ENCODE measurements at regions not wholly inside any gene's neighbourhood (a gene's known extent, or its start where the extent isn't known, plus 50 kb on each side); places are given as distances from the start of the nearest gene placed in this dataset.

DNA sequence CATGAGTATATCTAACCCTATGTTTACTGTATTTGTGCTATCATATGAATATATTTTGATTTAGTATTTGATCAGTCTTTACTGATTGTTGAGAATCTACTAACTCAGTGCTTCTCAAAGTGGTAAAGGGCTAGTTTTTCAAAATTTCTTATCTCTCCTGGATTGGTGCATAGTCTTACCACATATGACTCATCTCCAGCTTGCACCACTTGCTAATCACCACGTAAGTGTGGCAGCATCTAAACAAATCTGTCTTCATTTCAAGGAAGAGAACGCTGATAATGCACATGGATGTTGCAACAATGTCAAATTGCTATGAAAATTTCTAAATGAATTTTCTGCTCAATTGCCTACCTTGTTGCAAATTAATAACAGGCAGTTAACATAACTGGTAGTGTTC lies 299.5 kb downstream of the PAX1 start:
- H3K27ac ChIP-seq: no peak overlapping the region
- H3K27me3 ChIP-seq: no peaks in the 10 kb centered on the region
- WGBS, 5 donors: 57 to 63% (median 62%) methylated on average over 2 of the region's 2 CpGs
- no peak for DNase-seq
- no peak overlapping the region for H3K4me3 ChIP-seq
- no peaks in the 10 kb centered on the region for H3K4me1 ChIP-seq
- intact Hi-C loops (cut with DNase I; ENCODE audit: low total_unique reads): loop anchor here (10.0 kb wide), 1 partner anchor 60 kb away; no protein-coding TSS in a partner anchor
- TF ChIP-seq POLR2A (IDR thresholded peaks at IDR 0.05) (no peak), EP300 (IDR thresholded peaks at IDR 0.05) (no peak), POLR2AphosphoS5 (IDR thresholded peaks at IDR 0.05) (no peak)
- TF ChIP-seq, protein P1, sequence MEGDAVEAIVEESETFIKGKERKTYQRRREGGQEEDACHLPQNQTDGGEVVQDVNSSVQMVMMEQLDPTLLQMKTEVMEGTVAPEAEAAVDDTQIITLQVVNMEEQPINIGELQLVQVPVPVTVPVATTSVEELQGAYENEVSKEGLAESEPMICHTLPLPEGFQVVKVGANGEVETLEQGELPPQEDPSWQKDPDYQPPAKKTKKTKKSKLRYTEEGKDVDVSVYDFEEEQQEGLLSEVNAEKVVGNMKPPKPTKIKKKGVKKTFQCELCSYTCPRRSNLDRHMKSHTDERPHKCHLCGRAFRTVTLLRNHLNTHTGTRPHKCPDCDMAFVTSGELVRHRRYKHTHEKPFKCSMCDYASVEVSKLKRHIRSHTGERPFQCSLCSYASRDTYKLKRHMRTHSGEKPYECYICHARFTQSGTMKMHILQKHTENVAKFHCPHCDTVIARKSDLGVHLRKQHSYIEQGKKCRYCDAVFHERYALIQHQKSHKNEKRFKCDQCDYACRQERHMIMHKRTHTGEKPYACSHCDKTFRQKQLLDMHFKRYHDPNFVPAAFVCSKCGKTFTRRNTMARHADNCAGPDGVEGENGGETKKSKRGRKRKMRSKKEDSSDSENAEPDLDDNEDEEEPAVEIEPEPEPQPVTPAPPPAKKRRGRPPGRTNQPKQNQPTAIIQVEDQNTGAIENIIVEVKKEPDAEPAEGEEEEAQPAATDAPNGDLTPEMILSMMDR (IDR thresholded peaks at IDR 0.05): no peak
- H3K9me3 ChIP-seq: peaks cover 0 to 10% (median 4%) of the 10 kb centered on the region in 4 donors
- no peaks in the 10 kb centered on the region for H3K36me3 ChIP-seq

DNA sequence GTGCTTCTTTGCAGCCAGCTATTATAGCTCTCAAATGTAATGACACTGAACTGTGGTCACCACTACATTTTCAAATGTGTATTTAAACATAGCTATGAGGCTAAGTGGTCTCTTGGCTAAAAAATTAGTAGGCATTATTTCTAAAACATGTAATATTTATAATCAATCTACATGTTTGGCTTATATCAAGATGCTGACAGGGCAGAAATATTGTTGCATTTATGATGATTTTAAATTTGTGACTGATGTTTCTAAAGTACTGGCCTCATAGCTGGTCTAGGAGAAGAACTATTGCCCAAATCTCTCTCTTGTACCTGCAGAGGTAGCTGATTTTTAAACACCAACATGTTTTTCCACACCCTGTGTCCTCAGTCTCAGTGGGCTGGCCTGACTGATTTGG lies 298.2 kb downstream of the PAX1 start:
- TF ChIP-seq EP300 (IDR thresholded peaks at IDR 0.05): no peak
- TF ChIP-seq POLR2A (IDR thresholded peaks at IDR 0.05): no peak
- no peak for TF ChIP-seq POLR2AphosphoS5 (IDR thresholded peaks at IDR 0.05)

DNA sequence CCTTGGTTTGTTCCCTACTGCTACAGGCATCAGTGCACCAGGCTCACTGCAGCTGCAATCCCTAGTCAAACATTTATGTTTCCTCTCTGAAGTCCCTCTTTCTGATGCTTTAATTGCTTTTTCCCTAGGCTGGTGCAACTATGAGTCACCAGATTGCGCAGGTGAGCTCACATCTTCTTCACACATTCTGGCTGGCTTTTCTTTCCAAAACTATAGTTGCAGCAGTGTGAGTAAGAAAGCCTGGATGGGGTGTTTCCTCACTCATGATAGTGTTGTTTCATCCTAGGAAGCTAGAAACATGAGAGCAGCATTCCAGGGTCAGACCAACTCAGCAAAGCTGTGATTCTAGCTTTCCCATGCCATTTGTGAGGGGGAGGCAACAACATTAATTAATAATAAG lies 296.4 kb downstream of the PAX1 start:
- no peak overlapping the region for H3K27ac ChIP-seq
- no peaks in the 10 kb centered on the region for H3K27me3 ChIP-seq
- no peak for DNase-seq
- intact Hi-C loops (cut with DNase I; ENCODE audit: low total_unique reads): loop anchor here (10.0 kb wide), 1 partner anchor 57 kb away; no protein-coding TSS in a partner anchor
- H3K4me3 ChIP-seq: no peak overlapping the region
- H3K4me1 ChIP-seq: no peaks in the 10 kb centered on the region
- 40 to 69% (median 59%) methylated on average over 1 of the region's 1 CpG for WGBS, 5 donors
- no peak for TF ChIP-seq POLR2AphosphoS5 (IDR thresholded peaks at IDR 0.05)
- no peak for TF ChIP-seq POLR2A (IDR thresholded peaks at IDR 0.05)
- TF ChIP-seq EP300 (IDR thresholded peaks at IDR 0.05): no peak
- TF ChIP-seq, protein P1 (IDR thresholded peaks at IDR 0.05): no peak
- H3K9me3 ChIP-seq: no peaks in the 10 kb centered on the region
- no peaks in the 10 kb centered on the region for H3K36me3 ChIP-seq

More for the DNA sequence above, 298.2 kb downstream of the PAX1 start:
- no peaks in the 10 kb centered on the region for H3K9me3 ChIP-seq
- H3K27ac ChIP-seq: no peak overlapping the region
- no peak for DNase-seq
- H3K36me3 ChIP-seq: no peaks in the 10 kb centered on the region
- H3K27me3 ChIP-seq: no peaks in the 10 kb centered on the region
- H3K4me1 ChIP-seq: no peaks in the 10 kb centered on the region
- intact Hi-C loops (cut with DNase I; ENCODE audit: low total_unique reads): loop anchor here (10.0 kb wide), 1 partner anchor 59 kb away; no protein-coding TSS in a partner anchor
- H3K4me3 ChIP-seq: no peak overlapping the region

- no peak overlapping the region for H3K4me3 ChIP-seq
- DNase-seq: no peak
- H3K4me1 ChIP-seq: no peaks in the 10 kb centered on the region
- no peak overlapping the region for H3K27ac ChIP-seq
- no peaks in the 10 kb centered on the region for H3K36me3 ChIP-seq
- no peaks in the 10 kb centered on the region for H3K9me3 ChIP-seq
- no peaks in the 10 kb centered on the region for H3K27me3 ChIP-seq
- 72 to 91% (median 80%) methylated on average over 2 of the region's 2 CpGs for WGBS, 5 donors
- intact Hi-C loops (cut with DNase I; ENCODE audit: low total_unique reads): no loop called here
- TF ChIP-seq, protein P1 (IDR thresholded peaks at IDR 0.05): no peak
- no peak for TF ChIP-seq EP300 (IDR thresholded peaks at IDR 0.05)
- TF ChIP-seq POLR2AphosphoS5 (IDR thresholded peaks at IDR 0.05): no peak
- TF ChIP-seq POLR2A (IDR thresholded peaks at IDR 0.05): no peak
Measured at GRCh38 chr20:21995461-21995860, 290.0 kb downstream of the PAX1 start.

GRCh38 chr20:21994203-21994602 lies 288.7 kb downstream of the PAX1 start:
- no peak overlapping the region for H3K27ac ChIP-seq
- DNase-seq: no peak
- H3K27me3 ChIP-seq: no peaks in the 10 kb centered on the region
- TF ChIP-seq, protein P1 (IDR thresholded peaks at IDR 0.05): no peak
- TF ChIP-seq POLR2AphosphoS5 (IDR thresholded peaks at IDR 0.05): no peak
- TF ChIP-seq POLR2A (IDR thresholded peaks at IDR 0.05): no peak
- TF ChIP-seq EP300 (IDR thresholded peaks at IDR 0.05): no peak
- H3K36me3 ChIP-seq: no peaks in the 10 kb centered on the region
- intact Hi-C loops (cut with DNase I; ENCODE audit: low total_unique reads): no loop called here
- no peaks in the 10 kb centered on the region for H3K4me1 ChIP-seq
- WGBS, 5 donors: 46 to 63% (median 51%) methylated on average over 2 of the region's 2 CpGs
- no peaks in the 10 kb centered on the region for H3K9me3 ChIP-seq
- no peak overlapping the region for H3K4me3 ChIP-seq

All from stomach (tissue), 8 donors.